ENCODE measurements at regions not wholly inside any gene's neighbourhood (a gene's known extent, or its start where the extent isn't known, plus 50 kb on each side); places are given as distances from the start of the nearest gene placed in this dataset.

GRCh38 chr3:99145031-99145430, 243.5 kb upstream of the DCBLD2 start:
- no peaks in the 10 kb centered on the region for H3K27me3 ChIP-seq (ENCODE audit: control insufficient read depth, insufficient read depth, low read length)
- H3K4me3 ChIP-seq (ENCODE audit: low read length), result no peak overlapping the region
- intact Hi-C loops (cut with micrococcal nuclease), result no loop called here
- H3K36me3 ChIP-seq (ENCODE audit: control insufficient read depth, insufficient read depth, low read length), result no peaks in the 10 kb centered on the region
- Mint-ChIP-seq H3K27ac (no peak overlapping the region), H3K4me3 (no peak overlapping the region), H3K4me1 (no peaks in the 10 kb centered on the region), H3K36me3 (no peaks in the 10 kb centered on the region), H3K27me3 (ENCODE audit: low read depth in 2 of 2) (no peaks in the 10 kb centered on the region), H3K9me3 (peaks cover 6 to 10% of the 10 kb centered on the region in 2 donors)
- TF ChIP-seq, protein P1, sequence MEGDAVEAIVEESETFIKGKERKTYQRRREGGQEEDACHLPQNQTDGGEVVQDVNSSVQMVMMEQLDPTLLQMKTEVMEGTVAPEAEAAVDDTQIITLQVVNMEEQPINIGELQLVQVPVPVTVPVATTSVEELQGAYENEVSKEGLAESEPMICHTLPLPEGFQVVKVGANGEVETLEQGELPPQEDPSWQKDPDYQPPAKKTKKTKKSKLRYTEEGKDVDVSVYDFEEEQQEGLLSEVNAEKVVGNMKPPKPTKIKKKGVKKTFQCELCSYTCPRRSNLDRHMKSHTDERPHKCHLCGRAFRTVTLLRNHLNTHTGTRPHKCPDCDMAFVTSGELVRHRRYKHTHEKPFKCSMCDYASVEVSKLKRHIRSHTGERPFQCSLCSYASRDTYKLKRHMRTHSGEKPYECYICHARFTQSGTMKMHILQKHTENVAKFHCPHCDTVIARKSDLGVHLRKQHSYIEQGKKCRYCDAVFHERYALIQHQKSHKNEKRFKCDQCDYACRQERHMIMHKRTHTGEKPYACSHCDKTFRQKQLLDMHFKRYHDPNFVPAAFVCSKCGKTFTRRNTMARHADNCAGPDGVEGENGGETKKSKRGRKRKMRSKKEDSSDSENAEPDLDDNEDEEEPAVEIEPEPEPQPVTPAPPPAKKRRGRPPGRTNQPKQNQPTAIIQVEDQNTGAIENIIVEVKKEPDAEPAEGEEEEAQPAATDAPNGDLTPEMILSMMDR (IDR thresholded peaks at IDR 0.05), result no peak
- no peaks in the 10 kb centered on the region for H3K9me3 ChIP-seq (ENCODE audit: control insufficient read depth, insufficient read depth, low read length)
- ATAC-seq (no peak), DNase-seq (no peak)
- H3K4me1 ChIP-seq (ENCODE audit: control insufficient read depth, insufficient read depth, low read length), result no peaks in the 10 kb centered on the region
- 81% methylated on average over 1 of the region's 1 CpG for WGBS (ENCODE audit: insufficient coverage)
- H3K27ac ChIP-seq (ENCODE audit: low read length), result no peak overlapping the region

DNA sequence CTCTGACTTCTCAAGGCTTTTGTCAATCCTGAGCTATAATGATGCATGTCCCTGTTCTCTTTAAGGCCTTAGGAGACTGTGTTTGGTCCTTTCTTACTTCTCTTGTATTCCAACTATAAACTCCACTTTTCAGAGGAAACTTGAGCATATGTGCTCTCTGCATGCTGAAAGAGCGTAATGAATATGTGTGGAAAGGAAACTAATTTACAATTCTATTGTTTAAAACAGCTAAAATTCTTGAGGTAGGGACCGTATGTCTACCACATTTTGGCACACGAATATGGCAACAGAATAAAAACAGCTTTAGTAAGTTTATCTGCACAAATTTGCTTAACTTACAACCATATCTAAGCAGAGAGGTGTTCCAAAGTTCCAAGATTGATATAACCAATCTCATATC, 242.0 kb upstream of the DCBLD2 start:
- ATAC-seq (no peak), DNase-seq (no peak)
- H3K9me3 Mint-ChIP-seq, result peaks cover 5 to 16% of the 10 kb centered on the region in 2 donors
- no peaks in the 10 kb centered on the region for H3K27me3 ChIP-seq (ENCODE audit: control insufficient read depth, insufficient read depth, low read length)
- no peak overlapping the region for H3K27ac Mint-ChIP-seq
- no peak overlapping the region for H3K4me3 Mint-ChIP-seq
- H3K4me3 ChIP-seq (ENCODE audit: low read length), result no peak overlapping the region
- H3K27me3 Mint-ChIP-seq (ENCODE audit: low read depth in 2 of 2), result no peaks in the 10 kb centered on the region
- no peaks in the 10 kb centered on the region for H3K4me1 ChIP-seq (ENCODE audit: control insufficient read depth, insufficient read depth, low read length)
- H3K9me3 ChIP-seq (ENCODE audit: control insufficient read depth, insufficient read depth, low read length), result no peaks in the 10 kb centered on the region
- no peaks in the 10 kb centered on the region for H3K36me3 ChIP-seq (ENCODE audit: control insufficient read depth, insufficient read depth, low read length)
- WGBS (ENCODE audit: insufficient coverage), result 80% methylated on average over 2 of the region's 3 CpGs
- no peaks in the 10 kb centered on the region for H3K36me3 Mint-ChIP-seq
- no peak overlapping the region for H3K27ac ChIP-seq (ENCODE audit: low read length)
- TF ChIP-seq, protein P1 (IDR thresholded peaks at IDR 0.05), result no peak
- H3K4me1 Mint-ChIP-seq, result no peaks in the 10 kb centered on the region
- intact Hi-C loops (cut with micrococcal nuclease), result no loop called here

DNA sequence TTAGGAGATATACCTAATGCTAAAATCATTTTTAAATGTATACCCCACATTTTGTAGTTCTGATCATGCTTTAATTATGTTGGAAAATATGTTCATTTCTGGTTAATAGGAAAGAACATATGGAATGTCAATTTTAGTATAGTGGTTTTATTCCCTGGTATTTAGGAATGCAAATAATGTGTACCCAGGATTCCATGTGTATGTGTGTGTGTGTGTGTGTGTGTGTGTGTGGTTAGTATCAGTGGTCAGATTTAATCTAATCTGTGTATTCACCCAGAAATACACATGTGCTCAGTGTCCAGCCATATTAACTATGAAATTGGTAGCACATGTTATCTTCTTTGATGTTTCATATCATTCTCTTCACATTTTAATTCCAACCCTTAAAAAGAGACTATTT, 233.5 kb upstream of the DCBLD2 start:
- no peaks in the 10 kb centered on the region for H3K27me3 ChIP-seq (ENCODE audit: control insufficient read depth, insufficient read depth, low read length)
- no peak overlapping the region for H3K4me3 ChIP-seq (ENCODE audit: low read length)
- no peaks in the 10 kb centered on the region for H3K9me3 ChIP-seq (ENCODE audit: control insufficient read depth, insufficient read depth, low read length)
- no peak overlapping the region for H3K27ac Mint-ChIP-seq
- ATAC-seq, result no peak
- H3K4me1 Mint-ChIP-seq, result no peaks in the 10 kb centered on the region
- H3K4me3 Mint-ChIP-seq, result no peak overlapping the region
- DNase-seq, result no peak
- intact Hi-C loops (cut with micrococcal nuclease), result no loop called here
- H3K36me3 Mint-ChIP-seq, result no peaks in the 10 kb centered on the region
- no peaks in the 10 kb centered on the region for H3K36me3 ChIP-seq (ENCODE audit: control insufficient read depth, insufficient read depth, low read length)
- no peaks in the 10 kb centered on the region for H3K4me1 ChIP-seq (ENCODE audit: control insufficient read depth, insufficient read depth, low read length)
- TF ChIP-seq, protein P1 (IDR thresholded peaks at IDR 0.05), result no peak
- peaks cover 9 to 10% of the 10 kb centered on the region in 2 donors for H3K9me3 Mint-ChIP-seq
- H3K27me3 Mint-ChIP-seq (ENCODE audit: low read depth in 2 of 2), result no peaks in the 10 kb centered on the region
- no peak overlapping the region for H3K27ac ChIP-seq (ENCODE audit: low read length)

- Mint-ChIP-seq H3K27me3 (ENCODE audit: low read depth in 2 of 2) (no peaks in the 10 kb centered on the region), H3K36me3 (no peaks in the 10 kb centered on the region), H3K4me1 (no peaks in the 10 kb centered on the region), H3K27ac (no peak overlapping the region), H3K9me3 (peaks cover 5 to 7% of the 10 kb centered on the region in 2 donors), H3K4me3 (no peak overlapping the region)
- intact Hi-C loops (cut with micrococcal nuclease), result no loop called here
- Histone ChIP-seq H3K4me1 (ENCODE audit: control insufficient read depth, insufficient read depth, low read length) (no peaks in the 10 kb centered on the region), H3K36me3 (ENCODE audit: control insufficient read depth, insufficient read depth, low read length) (no peaks in the 10 kb centered on the region), H3K27ac (ENCODE audit: low read length) (no peak overlapping the region), H3K9me3 (ENCODE audit: control insufficient read depth, insufficient read depth, low read length) (no peaks in the 10 kb centered on the region), H3K4me3 (ENCODE audit: low read length) (no peak overlapping the region), H3K27me3 (ENCODE audit: control insufficient read depth, insufficient read depth, low read length) (no peaks in the 10 kb centered on the region)
- no peak for DNase-seq
- TF ChIP-seq, protein P1 (IDR thresholded peaks at IDR 0.05), result no peak
- ATAC-seq, result no peak
Measured at GRCh38 chr3:99131876-99132275, 230.4 kb upstream of the DCBLD2 start.

Measured in natural killer cell (primary cell).